HEK293 (cell line): ENCODE measurements at regions not wholly inside any gene's neighbourhood (a gene's known extent, or its start where the extent isn't known, plus 50 kb on each side); places are given as distances from the start of the nearest gene placed in this dataset.

Experiments used
- CTCF ChIP-seq: fragments of 450-650 bp; formaldehyde crosslinking; IDR thresholded peaks from 2 replicates; pipeline ENCODE4 v1.5.1; 2016; ENCODE audit warnings: missing biosample characterization, missing genetic modification characterization
- SP2 ChIP-seq: fragments of 450-650 bp; formaldehyde crosslinking; IDR thresholded peaks from 2 replicates; pipeline ENCODE4 v1.5.1; 2016; ENCODE audit warnings: missing biosample characterization, missing genetic modification characterization
- ZNF148 ChIP-seq: fragments of 450-650 bp; formaldehyde crosslinking; IDR thresholded peaks from 2 replicates; pipeline ENCODE4 v1.5.0; 2017; ENCODE audit warnings: missing biosample characterization, missing genetic modification characterization, borderline replicate concordance
- ZNF16 ChIP-seq: fragments of 450-650 bp; formaldehyde crosslinking; IDR thresholded peaks from 2 replicates; pipeline ENCODE4 v1.5.1; 2016; ENCODE audit warnings: low read depth, missing biosample characterization, missing genetic modification characterization
- ZNF18 ChIP-seq: fragments of 450-650 bp; formaldehyde crosslinking; IDR thresholded peaks from 2 replicates; pipeline ENCODE4 v1.5.1; 2016; ENCODE audit warnings: missing biosample characterization, missing genetic modification characterization
- ZNF423 ChIP-seq: fragments of 450-650 bp; formaldehyde crosslinking; IDR thresholded peaks from 2 replicates; pipeline ENCODE4 v1.5.1; 2016; ENCODE audit warnings: missing biosample characterization, missing genetic modification characterization
- ZSCAN30 ChIP-seq: fragments of 450-650 bp; IDR thresholded peaks from 2 replicates; pipeline ENCODE4 v1.5.1; 2018; ENCODE audit warnings: missing biosample characterization, mild to moderate bottlenecking, missing genetic modification characterization, moderate library complexity

GRCh38 chr9:8011974-8012373, 212.4 kb upstream of the DMAC1 start:
- TF ChIP-seq ZNF18 (no peak), CTCF (tag by site-specific recombination) (no peak), ZSCAN30 (tag by site-specific recombination) (no peak), ZNF423 (no peak), ZNF16 (tag by site-specific recombination) (no peak), SP2 (no peak), ZNF148 (tag by site-specific recombination) (no peak)
